H9 (cell line): ENCODE measurements at regions not wholly inside any gene's neighbourhood (a gene's known extent, or its start where the extent isn't known, plus 50 kb on each side); places are given as distances from the start of the nearest gene placed in this dataset.

Source experiments
- DNase-seq: peaks from one replicate; pipeline ENCODE4 v3.0.0-alpha.2; 2017
- H2AFZ ChIP-seq: one replicate; pipeline ENCODE4 v1.6.1; 2013; ENCODE audit warnings: mild to moderate bottlenecking, low read length, control low read depth, moderate library complexity
- H2AK5ac ChIP-seq: 2 replicates; pipeline ENCODE4 v1.6.1; 2013; ENCODE audit warnings: low read length, control low read depth, mixed read lengths; ENCODE audit not compliant: insufficient read length
- H2BK120ac ChIP-seq: one replicate; pipeline ENCODE4 v1.6.1; 2013; ENCODE audit warnings: low read depth, mild to moderate bottlenecking, low read length, control low read depth, inconsistent platforms; ENCODE audit not compliant: poor library complexity, severe bottlenecking
- H2BK12ac ChIP-seq: 2 replicates; pipeline ENCODE4 v1.6.1; 2013; ENCODE audit warnings: low read length, control low read depth, mixed read lengths, low read depth; ENCODE audit not compliant: insufficient read length
- H2BK15ac ChIP-seq: 2 replicates; pipeline ENCODE4 v1.6.1; 2013; ENCODE audit warnings: low read depth, low read length, control low read depth
- H2BK20ac ChIP-seq: one replicate; pipeline ENCODE4 v1.6.1; 2013; ENCODE audit warnings: low read depth, mild to moderate bottlenecking, low read length, control low read depth, inconsistent platforms; ENCODE audit not compliant: poor library complexity, severe bottlenecking
- H2BK5ac ChIP-seq: 2 replicates; pipeline ENCODE4 v1.6.1; 2013; ENCODE audit warnings: low read length, control low read depth, mixed read lengths; ENCODE audit not compliant: insufficient read length
- H3K14ac ChIP-seq: 2 replicates; pipeline ENCODE4 v1.6.1; 2013; ENCODE audit warnings: low read length, control low read depth; ENCODE audit not compliant: insufficient read depth
- H3K18ac ChIP-seq: 2 replicates; pipeline ENCODE4 v1.6.1; 2013; ENCODE audit warnings: low read depth, mild to moderate bottlenecking, mixed read lengths, low read length, control low read depth; ENCODE audit not compliant: insufficient read length
- H3K23ac ChIP-seq: 2 replicates; pipeline ENCODE4 v1.6.1; 2013; ENCODE audit warnings: low read length, control low read depth, mixed read lengths, low read depth; ENCODE audit not compliant: insufficient read length
- H3K23me2 ChIP-seq: 2 replicates; pipeline ENCODE4 v1.6.1; 2013; ENCODE audit warnings: low read depth, mild to moderate bottlenecking, mixed read lengths, low read length, control low read depth; ENCODE audit not compliant: insufficient read length, poor library complexity, severe bottlenecking
- H3K27ac ChIP-seq: 2 replicates; pipeline ENCODE4 v1.5.1; 2013; ENCODE audit warnings: low read length, control low read depth, mixed read lengths, low read depth; ENCODE audit not compliant: insufficient read length
- H3K27me3 ChIP-seq: 2 replicates; pipeline ENCODE4 v1.6.1; 2013; ENCODE audit warnings: low read length, control low read depth, inconsistent platforms; ENCODE audit not compliant: insufficient read depth
- H3K4ac ChIP-seq: 2 replicates; pipeline ENCODE4 v1.6.1; 2013; ENCODE audit warnings: low read depth, mild to moderate bottlenecking, control low read depth, inconsistent platforms, low read length, moderate library complexity
- H3K4me1 ChIP-seq: 2 replicates; pipeline ENCODE4 v1.6.1; 2013; ENCODE audit warnings: low read length, control low read depth, inconsistent platforms; ENCODE audit not compliant: insufficient read depth
- H3K4me2 ChIP-seq: 2 replicates; pipeline ENCODE4 v1.6.1; 2013; ENCODE audit warnings: low read length, control low read depth, mixed read lengths; ENCODE audit not compliant: insufficient read length, insufficient read depth
- H3K56ac ChIP-seq: 2 replicates; pipeline ENCODE4 v1.6.1; 2013; ENCODE audit warnings: low read depth, mild to moderate bottlenecking, mixed read lengths, low read length, control low read depth; ENCODE audit not compliant: insufficient read length
- H3K79me1 ChIP-seq: 2 replicates; pipeline ENCODE4 v1.6.1; 2013; ENCODE audit warnings: low read depth, mild to moderate bottlenecking, moderate library complexity, low read length, control low read depth, inconsistent platforms; ENCODE audit not compliant: insufficient read depth, poor library complexity, severe bottlenecking
- H3K79me2 ChIP-seq: 2 replicates; pipeline ENCODE4 v1.6.1; 2013; ENCODE audit warnings: low read length, control low read depth, inconsistent platforms; ENCODE audit not compliant: insufficient read depth
- H3K9ac ChIP-seq: 2 replicates; pipeline ENCODE4 v1.6.1; 2013; ENCODE audit warnings: low read length, control low read depth, mixed read lengths; ENCODE audit not compliant: insufficient read length; ENCODE audit errors: extremely low read depth
- H3K9me3 ChIP-seq: one replicate; pipeline ENCODE4 v1.6.1; 2013; ENCODE audit warnings: low read depth, low read length, inconsistent platforms; ENCODE audit not compliant: control insufficient read depth
- H3T11ph ChIP-seq: one replicate; pipeline ENCODE4 v1.6.1; 2013; ENCODE audit warnings: mild to moderate bottlenecking, low read length, control low read depth, inconsistent platforms
- H4K20me1 ChIP-seq: one replicate; pipeline ENCODE4 v1.6.1; 2013; ENCODE audit not compliant: control insufficient read depth, insufficient read length, insufficient read depth
- H4K5ac ChIP-seq: 2 replicates; pipeline ENCODE4 v1.6.1; 2013; ENCODE audit warnings: low read depth, mild to moderate bottlenecking, mixed read lengths, low read length, control low read depth; ENCODE audit not compliant: insufficient read length
- H4K8ac ChIP-seq: replicated peaks from 2 replicates; pipeline ENCODE4 v1.6.1; 2013; ENCODE audit warnings: low read length, control low read depth, mixed read lengths, low read depth; ENCODE audit not compliant: insufficient read length
- H4K91ac ChIP-seq: 2 replicates; pipeline ENCODE4 v1.6.1; 2013; ENCODE audit warnings: low read depth, mild to moderate bottlenecking, moderate library complexity, mixed read lengths, low read length, control low read depth; ENCODE audit not compliant: insufficient read length
- H3K27ac Mint-ChIP-seq, 3 experiments: 2 replicates in 2 of 3; 3 replicates in 1 of 3; pipeline ENCODE4 v1.8.0; 2020 to 2021; ENCODE audit warnings: mixed read lengths in 3 of 3, mild to moderate bottlenecking in 1 of 3, moderate library complexity in 1 of 3
- H3K27me3 Mint-ChIP-seq: 2 replicates; pipeline ENCODE4 v1.8.0; 2021; ENCODE audit warnings: low read depth, mild to moderate bottlenecking, moderate library complexity, mixed read lengths
- H3K36me3 Mint-ChIP-seq, 3 experiments: 2 replicates in 2 of 3; 3 replicates in 1 of 3; pipeline ENCODE4 v1.8.0; 2020 to 2021; ENCODE audit warnings: low read depth in 3 of 3, mixed read lengths in 3 of 3; ENCODE audit not compliant: insufficient read depth in 1 of 3
- H3K4me1 Mint-ChIP-seq, 2 experiments: 2 replicates each; pipeline ENCODE4 v1.8.0; 2020; ENCODE audit warnings: mixed read lengths in 2 of 2
- H3K4me3 Mint-ChIP-seq, 2 experiments: 2 replicates in 1 of 2; 3 replicates in 1 of 2; pipeline ENCODE4 v1.8.0; 2020 to 2021; ENCODE audit warnings: mild to moderate bottlenecking in 2 of 2, mixed read lengths in 2 of 2, moderate library complexity in 1 of 2
- H3K9me3 Mint-ChIP-seq, 2 experiments: 2 replicates in 1 of 2; 3 replicates in 1 of 2; pipeline ENCODE4 v1.8.0; 2020; ENCODE audit warnings: mild to moderate bottlenecking in 2 of 2, mixed read lengths in 2 of 2, moderate library complexity in 1 of 2
- TF ChIP-seq, protein P1 (sequence below): fragments of 200-600 bp; sonication (generic); conservative IDR thresholded peaks from 3 replicates; pipeline ENCODE4 v1.8.0; 2021; ENCODE audit warnings: antibody characterized with exemption, mild to moderate bottlenecking

DNA sequence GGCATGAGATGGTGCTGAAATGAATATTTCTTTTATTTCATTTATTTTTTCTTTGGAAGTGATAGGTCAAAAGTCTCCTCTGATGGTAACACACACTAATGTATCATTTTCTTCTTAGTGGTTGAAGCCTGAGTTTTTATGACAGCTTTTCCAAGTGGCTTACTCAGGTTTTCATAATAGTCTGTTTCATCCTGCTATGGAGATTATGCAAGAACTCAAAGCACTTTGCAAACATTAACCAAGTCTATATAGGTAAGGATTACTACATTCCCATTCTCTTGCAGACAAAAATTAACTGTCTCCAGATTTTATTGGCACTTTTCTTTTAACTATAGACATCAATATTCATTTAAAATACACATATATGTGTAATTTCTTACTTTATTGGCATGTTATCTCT, 572.6 kb upstream of the GCFC2 start:
- Histone ChIP-seq H3T11ph (no peak overlapping the region), H3K4ac (no peak overlapping the region)

More for the DNA sequence above, 572.6 kb upstream of the GCFC2 start:
- Histone ChIP-seq H4K8ac (no peak overlapping the region), H4K20me1 (no peaks in the 10 kb centered on the region), H2BK120ac (no peak overlapping the region), H3K79me2 (no peaks in the 10 kb centered on the region), H2BK20ac (no peak overlapping the region), H2AFZ (no peak overlapping the region), H2BK5ac (no peak overlapping the region), H3K27ac (no peak overlapping the region), H3K9me3 (no peaks in the 10 kb centered on the region), H3K23ac (no peak overlapping the region), H3K9ac (no peak overlapping the region), H2BK12ac (no peak overlapping the region), H3K79me1 (no peaks in the 10 kb centered on the region), H3K27me3 (no peaks in the 10 kb centered on the region), H3K4me1 (no peaks in the 10 kb centered on the region), H3K23me2 (no peaks in the 10 kb centered on the region), H2BK15ac (no peak overlapping the region), H4K91ac (no peak overlapping the region), H3K14ac (no peak overlapping the region), H3K18ac (no peak overlapping the region), H3K4me2 (no peak overlapping the region), H4K5ac (no peak overlapping the region), H2AK5ac (no peak overlapping the region), H3K56ac (no peak overlapping the region)
- DNase-seq: no peak
- Mint-ChIP-seq H3K9me3 (no peaks in the 10 kb centered on the region), H3K27me3 (no peaks in the 10 kb centered on the region), H3K27ac (no peak overlapping the region), H3K4me1 (peaks cover 0 to 9% of the 10 kb centered on the region in 2 experiments; a peak in 2 of 4 replicates), H3K36me3 (no peaks in the 10 kb centered on the region), H3K4me3 (no peak overlapping the region)
- TF ChIP-seq, protein P1, sequence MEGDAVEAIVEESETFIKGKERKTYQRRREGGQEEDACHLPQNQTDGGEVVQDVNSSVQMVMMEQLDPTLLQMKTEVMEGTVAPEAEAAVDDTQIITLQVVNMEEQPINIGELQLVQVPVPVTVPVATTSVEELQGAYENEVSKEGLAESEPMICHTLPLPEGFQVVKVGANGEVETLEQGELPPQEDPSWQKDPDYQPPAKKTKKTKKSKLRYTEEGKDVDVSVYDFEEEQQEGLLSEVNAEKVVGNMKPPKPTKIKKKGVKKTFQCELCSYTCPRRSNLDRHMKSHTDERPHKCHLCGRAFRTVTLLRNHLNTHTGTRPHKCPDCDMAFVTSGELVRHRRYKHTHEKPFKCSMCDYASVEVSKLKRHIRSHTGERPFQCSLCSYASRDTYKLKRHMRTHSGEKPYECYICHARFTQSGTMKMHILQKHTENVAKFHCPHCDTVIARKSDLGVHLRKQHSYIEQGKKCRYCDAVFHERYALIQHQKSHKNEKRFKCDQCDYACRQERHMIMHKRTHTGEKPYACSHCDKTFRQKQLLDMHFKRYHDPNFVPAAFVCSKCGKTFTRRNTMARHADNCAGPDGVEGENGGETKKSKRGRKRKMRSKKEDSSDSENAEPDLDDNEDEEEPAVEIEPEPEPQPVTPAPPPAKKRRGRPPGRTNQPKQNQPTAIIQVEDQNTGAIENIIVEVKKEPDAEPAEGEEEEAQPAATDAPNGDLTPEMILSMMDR: no peak
